ELF-1 (cell line): ENCODE measurements at regions not wholly inside any gene's neighbourhood (a gene's known extent, or its start where the extent isn't known, plus 50 kb on each side); places are given as distances from the start of the nearest gene placed in this dataset.
A peak's percentile ranks its signal among the peaks of the same experiment; 100 is the strongest.
"Not testable (repeated sequence)": the region's sequence is repeated elsewhere in the genome, so short reads cannot be mapped to it uniquely, and the experiment has no call there.

Experiments used
- DNase-seq: peaks from one replicate; pipeline ENCODE4 v3.0.0-alpha.2; 2016; ENCODE audit warnings: low read depth, low spot score

DNA sequence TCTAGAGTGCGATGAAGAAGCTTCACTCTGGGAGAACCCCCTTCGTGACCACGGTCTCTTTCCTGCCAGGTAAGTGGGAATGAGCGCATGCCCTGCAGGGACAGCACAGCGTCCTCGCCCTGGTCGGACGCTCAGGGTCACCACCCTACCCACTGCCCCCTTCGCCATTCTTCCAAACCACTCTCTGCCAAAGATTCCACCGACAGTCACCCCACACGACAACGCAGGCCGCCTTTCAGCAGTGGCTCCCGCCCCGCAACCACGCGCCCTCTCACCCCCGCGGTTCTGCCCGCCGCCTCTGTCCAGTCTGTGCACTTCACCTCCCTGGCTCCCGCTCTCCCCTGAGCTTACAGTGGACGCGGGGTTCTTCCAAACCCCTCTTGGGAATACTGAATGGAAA, 82.3 kb upstream of the FCGR1A start:
- not testable (repeated sequence) for DNase-seq

DNA sequence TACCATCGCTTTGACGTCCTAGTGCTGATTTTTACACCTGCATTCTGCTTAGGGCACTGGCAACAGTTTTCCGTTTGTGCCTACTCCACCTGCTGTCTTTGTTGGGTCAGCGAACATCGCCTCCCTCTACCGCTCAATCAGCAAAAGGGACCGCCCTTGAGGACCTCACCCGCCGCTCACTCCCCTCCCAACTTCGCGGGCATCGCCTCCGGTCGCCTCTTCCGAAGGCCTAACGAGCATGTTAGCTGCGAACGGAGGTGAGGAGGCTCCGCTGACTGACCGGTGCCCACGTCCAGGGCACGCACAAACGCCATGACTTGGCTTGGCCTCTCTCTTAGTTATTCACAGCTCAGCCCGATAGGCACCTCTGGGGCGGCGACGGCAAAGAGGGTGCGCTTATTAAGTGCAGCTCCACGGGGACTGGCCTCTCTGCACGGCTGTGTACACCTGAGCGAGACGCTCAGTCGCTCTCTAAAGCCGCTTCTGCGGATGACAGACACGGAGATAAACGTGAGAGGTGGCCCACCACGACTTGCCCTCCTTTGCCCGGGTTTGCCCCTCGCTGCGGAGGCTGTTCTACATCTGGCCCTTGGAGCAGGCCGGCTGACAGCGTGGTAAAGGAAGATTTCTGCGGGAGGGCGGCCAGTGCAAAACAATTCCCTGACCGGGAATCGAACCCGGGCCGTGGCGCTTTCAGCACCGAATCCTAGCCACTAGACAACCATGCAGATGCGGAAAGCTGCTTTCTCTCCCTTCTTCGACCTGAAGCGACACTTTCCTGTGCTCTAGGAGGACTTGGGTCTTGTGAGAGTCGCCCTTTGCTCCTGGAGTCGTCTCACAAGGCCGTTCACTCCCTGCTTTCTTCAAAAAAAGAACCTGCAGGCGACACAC, 81.6 kb upstream of the FCGR1A start:
- not testable (repeated sequence) for DNase-seq

DNA sequence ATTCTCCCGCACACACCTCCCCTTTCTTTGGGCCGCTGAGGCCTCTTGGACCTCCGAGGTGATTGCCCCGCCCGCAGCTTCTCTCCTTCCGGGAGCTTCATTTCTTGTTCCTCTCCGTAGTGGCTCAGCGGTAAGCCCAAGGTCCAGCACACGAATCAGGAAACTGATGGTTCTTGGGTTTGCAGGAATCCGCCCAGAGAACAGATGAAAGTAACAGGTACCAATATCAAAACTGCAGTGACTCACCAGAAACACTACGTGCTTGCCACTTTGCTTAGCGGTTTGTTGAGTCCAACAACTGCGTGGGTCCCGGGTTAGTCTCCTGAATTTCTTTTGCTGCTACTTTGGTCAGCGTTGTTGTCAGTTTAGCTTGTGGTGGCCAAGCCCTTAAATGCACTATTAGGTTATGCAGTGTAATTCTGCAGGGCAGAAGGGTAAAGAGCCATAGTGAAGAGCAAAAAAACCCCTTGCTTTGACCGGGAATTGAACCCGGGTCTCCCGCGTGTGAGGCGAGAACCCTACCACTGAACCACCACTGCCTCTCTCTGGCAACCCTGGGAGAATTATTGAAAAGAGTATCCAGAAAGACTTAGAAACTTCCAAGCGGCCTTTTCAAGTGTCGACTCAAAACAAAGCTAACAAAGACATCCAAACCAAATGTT, 74.2 kb upstream of the FCGR1A start:
- DNase-seq = peak; percentile 89

DNA sequence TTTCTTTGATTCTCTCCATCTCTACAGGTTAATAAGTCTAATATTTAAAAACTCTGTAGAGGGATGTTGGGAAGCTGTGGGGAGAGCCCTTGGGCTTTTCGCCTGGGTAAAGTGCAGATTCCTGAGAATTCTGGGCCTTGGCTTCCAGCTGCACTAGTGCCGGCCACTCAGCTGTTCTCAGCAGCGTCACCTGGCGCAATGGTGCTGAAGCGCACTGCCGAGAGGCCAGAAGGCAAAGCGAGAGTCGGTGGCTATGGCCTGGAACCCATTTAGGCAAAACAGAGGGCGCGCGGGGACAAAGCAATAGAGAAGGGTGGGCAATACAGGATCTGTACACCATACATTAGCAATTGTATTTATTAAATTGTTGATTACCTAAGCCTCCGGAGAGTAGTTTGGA, 70.8 kb upstream of the FCGR1A start:
- not testable (repeated sequence) for DNase-seq

DNA sequence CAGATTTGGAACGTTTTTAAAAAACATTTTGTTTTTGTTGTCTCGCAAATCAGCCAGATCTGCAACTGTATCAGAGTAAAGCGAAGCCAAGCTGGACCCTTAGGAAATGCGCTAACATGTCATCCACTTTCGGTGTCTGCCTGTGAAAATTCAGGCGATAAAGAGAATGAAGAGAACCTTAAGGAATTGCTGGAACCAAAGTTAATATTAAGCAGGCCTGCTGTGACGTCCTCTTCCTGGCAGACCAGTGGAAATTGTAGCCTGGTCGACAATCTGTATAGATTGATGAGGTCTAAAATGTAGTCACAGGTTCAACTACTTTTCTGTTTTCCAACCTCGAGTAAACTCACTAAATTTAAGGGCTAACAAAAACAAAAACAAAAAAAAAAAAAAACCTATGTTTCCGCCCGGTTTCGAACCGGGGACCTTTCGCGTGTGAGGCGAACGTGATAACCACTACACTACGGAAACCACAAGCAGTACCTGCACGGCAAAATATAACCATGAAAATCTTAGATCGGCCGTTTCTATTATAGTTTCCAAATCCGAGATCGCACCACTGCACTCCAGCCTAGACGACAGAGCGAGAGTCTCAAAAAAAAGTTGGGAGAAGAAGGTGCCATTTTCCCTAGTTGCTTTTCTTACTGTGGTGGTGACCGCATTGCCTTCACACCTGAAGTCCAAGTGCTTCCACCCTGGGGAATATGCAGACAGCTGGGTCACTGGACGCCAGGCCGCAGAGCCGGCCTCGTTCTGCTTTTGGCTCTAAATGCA, 70.2 kb upstream of the FCGR1A start:
- DNase-seq = peak; percentile 81

DNA sequence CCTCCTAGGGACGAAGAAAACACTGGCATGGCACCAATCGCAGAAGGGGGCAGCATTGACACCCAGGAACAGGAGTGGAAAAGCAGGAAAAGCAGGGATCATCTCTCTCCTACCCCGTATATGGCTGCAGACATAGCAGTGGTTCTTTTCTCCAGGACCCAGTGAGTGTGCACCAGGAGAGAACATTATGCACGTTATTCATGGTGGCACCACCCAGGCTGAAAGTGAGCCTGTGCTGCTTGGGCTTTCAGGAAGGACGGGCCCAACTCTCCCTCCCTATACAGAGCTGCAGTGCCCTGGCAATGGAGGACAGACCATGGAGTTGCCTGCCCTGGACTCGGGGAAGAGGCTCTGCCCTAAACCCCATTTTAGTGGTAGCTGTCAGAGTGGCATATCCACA, 69.0 kb upstream of the FCGR1A start:
- not testable (repeated sequence) for DNase-seq

DNA sequence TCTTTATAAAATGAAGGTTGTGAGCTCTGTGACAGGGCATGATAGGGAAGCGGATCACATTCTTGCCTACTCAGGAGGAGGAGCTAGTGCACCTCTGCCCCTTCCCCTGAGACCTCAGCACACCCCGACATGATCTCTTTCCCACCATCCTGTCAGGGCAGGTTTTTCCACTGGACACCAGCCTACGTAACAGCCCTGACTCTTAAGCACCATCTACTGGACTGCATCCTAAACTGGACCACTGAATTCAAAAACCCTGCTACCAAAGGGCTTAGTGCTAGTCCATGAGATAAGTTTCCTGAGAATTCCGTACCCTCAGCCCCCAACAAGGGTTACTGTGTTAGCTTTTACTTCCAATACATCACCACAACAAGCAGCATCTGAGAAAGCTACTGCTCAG, 68.5 kb upstream of the FCGR1A start:
- DNase-seq = not testable (repeated sequence)

DNA sequence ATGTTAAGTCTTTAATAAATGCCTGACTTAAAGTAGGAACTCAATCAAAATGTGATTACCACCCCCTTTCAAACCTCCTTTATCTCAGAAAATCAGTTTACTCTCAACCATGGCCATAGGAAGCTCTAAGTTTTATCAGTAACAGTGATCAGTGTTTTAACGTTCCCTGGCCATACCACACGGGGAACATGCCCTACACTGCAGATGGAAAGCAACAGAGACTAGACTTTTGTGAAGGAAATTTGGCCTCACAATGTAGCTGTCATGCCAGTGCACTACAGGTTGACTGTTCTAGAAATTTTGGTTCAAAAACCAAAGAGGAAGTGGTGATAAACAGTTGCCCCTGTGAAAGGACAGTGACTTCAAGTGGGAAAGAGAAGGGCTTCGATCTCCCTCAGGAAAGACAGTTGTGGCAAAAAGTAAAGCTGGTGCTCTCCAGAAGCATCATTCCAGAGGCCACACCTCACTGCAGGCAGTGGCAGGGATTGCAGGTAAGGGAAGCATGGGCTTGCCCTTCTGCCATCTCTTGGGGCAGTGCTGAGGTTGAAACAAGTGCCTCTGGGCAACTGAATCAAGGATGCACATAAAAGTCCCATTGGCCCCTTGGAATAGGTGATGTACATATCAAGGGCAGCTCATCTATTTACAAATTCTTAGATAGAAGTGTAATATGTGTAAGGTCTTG, 57.7 kb upstream of the FCGR1A start:
- not testable (repeated sequence) for DNase-seq

DNA sequence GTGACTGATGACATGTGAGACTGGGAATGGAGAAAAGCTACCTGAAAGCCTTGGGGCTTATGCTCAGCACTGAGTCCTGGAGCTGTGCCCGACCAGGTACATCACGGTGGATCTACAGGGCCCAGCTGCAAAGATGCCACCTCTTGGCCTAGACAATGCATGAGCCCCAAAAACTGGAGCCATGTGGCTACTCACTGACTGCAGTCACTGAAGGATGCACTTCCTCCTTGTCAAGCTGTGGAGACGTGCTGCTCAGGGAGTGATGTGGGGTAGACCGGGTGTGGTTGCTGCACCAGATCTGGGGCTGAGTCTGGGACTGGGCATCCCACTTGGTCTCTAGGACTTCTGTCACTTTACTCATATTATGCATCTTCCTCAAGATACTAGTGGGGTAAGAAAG, 55.8 kb upstream of the FCGR1A start:
- DNase-seq = not testable (repeated sequence)

DNA sequence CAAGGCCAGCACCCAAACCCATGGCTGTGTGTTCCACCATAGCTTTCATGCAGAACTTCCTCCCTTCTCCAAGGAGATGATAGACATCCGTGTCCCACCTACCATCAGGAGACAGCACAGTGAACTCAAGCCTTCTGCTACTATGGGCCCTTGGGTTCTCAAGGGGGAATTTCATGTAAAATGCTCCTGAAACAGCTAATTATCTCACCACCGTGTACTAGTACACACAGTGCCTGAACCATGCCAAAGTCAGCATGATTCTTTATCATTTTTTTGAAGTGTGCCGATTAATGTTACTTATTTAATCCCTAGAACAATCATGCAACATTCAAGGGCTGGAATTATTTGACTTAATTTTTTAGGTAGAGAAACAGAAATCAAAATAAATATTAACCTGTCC, 53.9 kb upstream of the FCGR1A start:
- DNase-seq = not testable (repeated sequence)
